ENCODE measurements at regions not wholly inside any gene's neighbourhood (a gene's known extent, or its start where the extent isn't known, plus 50 kb on each side); places are given as distances from the start of the nearest gene placed in this dataset.

DNA sequence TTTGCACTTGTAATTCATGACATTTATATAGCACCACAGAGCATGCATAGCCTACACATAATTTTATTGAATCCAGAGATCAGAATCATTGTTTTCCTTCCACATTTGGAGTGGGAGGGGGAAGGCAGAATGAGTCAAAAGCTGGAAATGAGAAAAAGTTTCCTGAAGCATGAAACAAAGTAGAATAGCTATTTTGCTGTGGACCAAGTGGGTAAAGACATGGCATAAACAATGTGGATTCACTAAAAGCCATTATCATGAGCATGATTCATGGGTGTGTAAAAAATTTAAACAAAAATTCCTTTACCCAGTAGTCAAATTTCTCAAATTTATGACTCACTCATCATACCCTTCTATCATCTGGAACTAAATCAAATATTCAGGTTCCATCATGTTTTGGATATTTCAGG, 97.9 kb downstream of the YIPF5 start:
- TF ChIP-seq POLR2A (IDR thresholded peaks at IDR 0.05) = no peak
- TF ChIP-seq, protein P1, sequence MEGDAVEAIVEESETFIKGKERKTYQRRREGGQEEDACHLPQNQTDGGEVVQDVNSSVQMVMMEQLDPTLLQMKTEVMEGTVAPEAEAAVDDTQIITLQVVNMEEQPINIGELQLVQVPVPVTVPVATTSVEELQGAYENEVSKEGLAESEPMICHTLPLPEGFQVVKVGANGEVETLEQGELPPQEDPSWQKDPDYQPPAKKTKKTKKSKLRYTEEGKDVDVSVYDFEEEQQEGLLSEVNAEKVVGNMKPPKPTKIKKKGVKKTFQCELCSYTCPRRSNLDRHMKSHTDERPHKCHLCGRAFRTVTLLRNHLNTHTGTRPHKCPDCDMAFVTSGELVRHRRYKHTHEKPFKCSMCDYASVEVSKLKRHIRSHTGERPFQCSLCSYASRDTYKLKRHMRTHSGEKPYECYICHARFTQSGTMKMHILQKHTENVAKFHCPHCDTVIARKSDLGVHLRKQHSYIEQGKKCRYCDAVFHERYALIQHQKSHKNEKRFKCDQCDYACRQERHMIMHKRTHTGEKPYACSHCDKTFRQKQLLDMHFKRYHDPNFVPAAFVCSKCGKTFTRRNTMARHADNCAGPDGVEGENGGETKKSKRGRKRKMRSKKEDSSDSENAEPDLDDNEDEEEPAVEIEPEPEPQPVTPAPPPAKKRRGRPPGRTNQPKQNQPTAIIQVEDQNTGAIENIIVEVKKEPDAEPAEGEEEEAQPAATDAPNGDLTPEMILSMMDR (IDR thresholded peaks at IDR 0.05) = no peak
